ENCODE measurements at regions not wholly inside any gene's neighbourhood (a gene's known extent, or its start where the extent isn't known, plus 50 kb on each side); places are given as distances from the start of the nearest gene placed in this dataset.
"Not testable (repeated sequence)": the region's sequence is repeated elsewhere in the genome, so short reads cannot be mapped to it uniquely, and the experiment has no call there.

GRCh38 chr3:194035406-194036138 lies 100.4 kb upstream of the HES1 start:
- peak; percentile 91 for DNase-seq (ENCODE audit: low spot score)

- no peak for DNase-seq (ENCODE audit: low spot score)
Observed at GRCh38 chr3:194036842-194037241, 99.1 kb upstream of the HES1 start.

DNA sequence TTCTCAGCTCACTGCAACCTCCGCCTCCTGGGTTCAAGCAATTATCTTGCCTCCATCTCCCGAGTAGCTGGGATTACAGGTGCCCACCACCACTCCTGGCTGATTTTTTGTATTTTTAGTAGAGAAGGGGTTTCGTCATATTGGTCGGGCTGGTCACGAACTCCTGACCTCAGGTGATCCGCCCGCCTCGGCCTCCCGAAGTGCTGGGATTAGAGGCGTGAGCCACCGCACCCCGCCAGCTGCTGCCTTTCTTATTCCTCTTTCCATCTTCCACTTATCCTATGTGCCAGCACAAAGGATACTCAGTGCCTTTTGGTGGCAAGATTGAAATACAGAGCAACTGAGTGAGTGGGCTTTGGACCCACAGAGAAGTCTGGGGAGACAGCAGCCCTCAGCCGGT lies 97.6 kb upstream of the HES1 start:
- DNase-seq (ENCODE audit: low spot score), result not testable (repeated sequence)

DNA sequence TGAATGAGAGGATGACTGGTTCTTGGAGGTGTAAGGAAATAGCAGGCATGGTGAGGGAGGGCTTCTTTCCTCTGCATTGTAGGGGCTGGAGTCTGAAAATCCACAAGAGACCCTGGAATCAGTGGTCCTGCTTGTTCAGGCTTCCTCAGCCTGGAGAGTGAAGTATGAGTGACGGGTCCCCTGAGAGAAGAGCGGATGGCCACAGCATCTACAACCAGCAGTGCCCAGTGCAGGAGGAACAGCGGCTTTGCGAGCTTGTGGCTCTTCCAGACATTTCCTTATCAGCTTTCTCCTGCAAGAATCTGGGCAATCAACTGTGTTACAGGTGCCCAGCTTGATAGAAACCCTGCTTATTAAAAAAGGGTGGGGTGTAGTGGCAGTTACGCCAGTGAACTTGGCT lies 97.0 kb upstream of the HES1 start:
- DNase-seq (ENCODE audit: low spot score), result no peak

- no peak for DNase-seq (ENCODE audit: low spot score)
Observed at GRCh38 chr3:194040516-194041273, 95.3 kb upstream of the HES1 start.

DNA sequence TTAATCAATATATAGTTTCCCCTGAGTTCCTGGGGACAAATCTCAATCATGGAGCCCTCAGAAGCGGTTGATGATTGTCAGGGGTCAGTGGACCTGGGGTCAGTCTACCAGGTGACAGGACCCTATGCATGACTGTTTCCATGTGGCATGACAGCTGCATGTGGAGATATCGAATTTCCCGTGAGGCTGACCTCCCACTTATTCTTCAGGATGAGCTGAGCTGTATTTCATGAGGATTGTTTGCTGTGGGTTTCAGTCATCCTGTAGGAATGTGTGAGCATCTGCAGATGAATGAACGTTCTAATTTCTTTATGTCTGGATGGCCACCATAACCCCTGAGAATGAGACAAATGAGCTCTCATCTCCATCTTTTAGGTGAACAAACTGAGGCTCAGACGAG lies 93.0 kb upstream of the HES1 start:
- DNase-seq (ENCODE audit: low spot score), result no peak

- no peak for DNase-seq (ENCODE audit: low spot score)
Observed at GRCh38 chr3:194043516-194043915, 92.4 kb upstream of the HES1 start.

DNA sequence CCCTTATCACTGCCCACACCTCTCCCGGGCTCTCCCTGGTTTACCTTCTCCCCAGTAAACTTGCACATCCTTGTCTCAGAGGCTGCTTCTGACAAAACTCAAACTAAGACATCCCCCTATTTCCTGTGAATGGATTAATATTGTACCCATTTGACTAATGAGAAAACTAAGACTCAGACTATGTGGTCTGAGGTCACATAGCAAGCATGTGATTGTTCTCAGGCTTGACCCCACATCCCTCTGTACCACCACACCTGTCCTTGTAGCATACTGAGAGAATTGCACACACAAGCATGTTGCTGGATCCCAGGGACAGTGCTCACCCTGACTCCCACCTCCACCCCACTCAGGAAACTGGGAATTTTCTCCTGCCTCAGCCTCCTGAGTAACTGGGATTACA lies 90.7 kb upstream of the HES1 start:
- no peak for DNase-seq (ENCODE audit: low spot score)

DNA sequence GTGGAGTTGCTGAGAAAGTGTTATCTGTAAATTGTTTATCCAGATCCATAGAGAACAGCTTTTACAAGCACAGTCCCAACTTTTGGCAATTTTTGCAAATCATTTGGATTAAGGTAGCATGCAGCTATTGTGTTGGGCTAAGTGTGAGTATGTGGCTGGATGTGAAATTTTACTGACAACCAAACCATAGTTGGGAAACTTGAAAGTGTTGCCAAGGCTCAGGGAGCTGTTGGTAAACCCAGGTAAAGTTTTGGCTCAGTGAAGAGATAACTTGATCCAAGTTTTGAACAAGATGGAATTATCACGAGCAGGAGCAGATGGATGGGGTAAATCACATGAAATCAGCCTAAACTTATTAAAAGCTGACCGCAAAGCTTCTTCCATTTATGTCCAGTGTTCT lies 90.0 kb upstream of the HES1 start:
- no peak for DNase-seq (ENCODE audit: low spot score)

- no peak for DNase-seq (ENCODE audit: low spot score)
Observed at GRCh38 chr3:194046531-194046930, 89.4 kb upstream of the HES1 start.

- peak; percentile 67 for DNase-seq (ENCODE audit: low spot score)
Observed at GRCh38 chr3:194046995-194047645, 88.8 kb upstream of the HES1 start.

DNA sequence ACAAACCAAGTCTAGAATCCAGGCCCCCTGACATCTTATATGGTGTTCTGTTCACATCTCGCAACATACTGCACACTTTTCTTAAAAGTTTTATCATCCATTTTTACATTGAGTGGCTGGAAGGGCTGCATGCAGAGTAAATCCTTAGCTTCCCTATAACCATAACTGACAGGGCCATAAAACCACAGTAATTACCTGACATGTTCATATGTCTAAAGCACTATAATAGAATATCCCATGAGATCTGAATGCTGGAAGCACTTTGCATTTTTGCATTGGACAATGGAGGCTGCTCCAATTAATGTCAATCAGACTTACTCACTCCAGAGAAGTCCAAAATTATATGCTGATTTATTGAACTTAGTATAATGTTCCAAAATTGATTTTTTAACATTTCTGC lies 86.6 kb upstream of the HES1 start:
- DNase-seq (ENCODE audit: low spot score), result no peak

GRCh38 chr3:194050782-194051320 lies 85.1 kb upstream of the HES1 start:
- DNase-seq (ENCODE audit: low spot score), result no peak

DNA sequence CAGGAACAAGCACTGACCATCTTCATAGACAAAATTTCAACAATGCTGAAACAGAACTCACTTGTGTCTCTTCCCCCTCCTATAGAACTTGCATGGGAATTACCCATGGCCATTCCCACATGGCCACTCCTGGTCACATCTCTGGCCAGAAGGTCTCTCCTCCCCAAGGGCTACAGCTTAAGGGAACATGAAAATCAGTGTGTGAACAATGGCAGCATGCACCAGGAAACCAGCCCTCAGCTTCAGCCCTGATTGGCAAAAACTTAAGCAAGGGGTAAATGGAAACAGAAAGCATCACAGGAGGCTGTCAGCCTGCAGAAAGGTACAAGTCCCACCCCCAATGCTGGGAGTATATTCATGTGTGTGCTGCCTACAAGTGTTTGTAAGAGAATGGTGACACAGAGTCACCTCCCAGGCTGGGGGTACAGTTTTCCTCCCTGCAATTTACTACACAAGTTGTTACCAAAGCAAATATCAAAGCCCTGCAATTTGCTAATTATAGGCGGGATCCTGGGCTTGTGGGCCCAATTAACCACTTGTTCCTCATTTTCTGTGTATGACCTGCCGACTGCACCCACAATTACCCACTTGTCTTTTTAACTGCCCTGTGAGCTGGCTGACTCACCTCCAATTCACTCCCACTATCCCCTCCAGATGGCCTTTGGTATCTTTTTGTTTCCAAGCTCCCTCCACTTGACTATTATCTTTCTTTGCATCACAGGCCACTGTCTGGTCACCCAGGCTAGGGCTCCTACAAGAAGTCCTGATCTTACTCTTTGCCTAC lies 84.4 kb upstream of the HES1 start:
- no peak for DNase-seq (ENCODE audit: low spot score)

DNA sequence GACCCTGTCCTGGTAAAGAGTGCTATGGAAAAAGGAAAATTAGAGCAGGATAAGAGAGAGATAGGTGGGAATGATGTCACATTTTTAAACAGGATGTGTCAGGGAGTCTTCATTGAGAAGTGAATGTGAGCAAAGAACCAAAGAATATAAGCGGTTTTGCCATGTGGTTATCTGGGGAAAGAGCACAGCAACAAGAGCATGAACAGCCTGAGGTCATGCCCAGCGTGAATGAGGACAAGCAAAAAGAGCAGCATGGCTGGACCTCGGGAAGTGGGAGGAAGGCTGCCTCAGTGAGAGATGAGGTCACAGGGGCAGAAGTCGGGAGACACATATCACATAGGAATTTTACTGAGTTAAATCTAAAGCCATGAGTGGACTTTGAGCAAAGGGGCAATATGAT lies 82.8 kb upstream of the HES1 start:
- DNase-seq (ENCODE audit: low spot score), result no peak

GRCh38 chr3:194054016-194054415 lies 81.9 kb upstream of the HES1 start:
- no peak for DNase-seq (ENCODE audit: low spot score)

GRCh38 chr3:194054540-194054939 lies 81.4 kb upstream of the HES1 start:
- no peak for DNase-seq (ENCODE audit: low spot score)

- no peak for DNase-seq (ENCODE audit: low spot score)
Observed at GRCh38 chr3:194054961-194055360, 81.0 kb upstream of the HES1 start.

DNA sequence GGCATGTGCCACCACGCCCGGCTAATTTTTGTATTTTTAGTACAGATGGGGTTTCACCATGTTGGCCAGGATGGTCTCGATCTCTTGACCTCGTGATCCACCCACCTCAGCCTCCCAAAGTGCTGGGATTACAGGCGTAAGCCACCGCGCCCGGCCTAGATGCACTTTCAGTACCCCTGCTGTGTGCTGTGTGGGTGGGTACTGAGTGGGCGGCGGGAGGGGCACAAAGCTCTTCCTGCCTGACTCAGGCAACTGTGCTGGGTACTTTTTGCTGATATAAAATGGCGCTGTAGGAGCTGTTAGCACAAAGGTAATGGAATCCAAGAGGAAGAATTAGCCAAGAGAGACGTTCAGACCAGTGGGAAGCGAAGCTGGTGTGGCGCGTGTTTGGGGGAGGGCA lies 79.6 kb upstream of the HES1 start:
- not testable (repeated sequence) for DNase-seq (ENCODE audit: low spot score)

DNA sequence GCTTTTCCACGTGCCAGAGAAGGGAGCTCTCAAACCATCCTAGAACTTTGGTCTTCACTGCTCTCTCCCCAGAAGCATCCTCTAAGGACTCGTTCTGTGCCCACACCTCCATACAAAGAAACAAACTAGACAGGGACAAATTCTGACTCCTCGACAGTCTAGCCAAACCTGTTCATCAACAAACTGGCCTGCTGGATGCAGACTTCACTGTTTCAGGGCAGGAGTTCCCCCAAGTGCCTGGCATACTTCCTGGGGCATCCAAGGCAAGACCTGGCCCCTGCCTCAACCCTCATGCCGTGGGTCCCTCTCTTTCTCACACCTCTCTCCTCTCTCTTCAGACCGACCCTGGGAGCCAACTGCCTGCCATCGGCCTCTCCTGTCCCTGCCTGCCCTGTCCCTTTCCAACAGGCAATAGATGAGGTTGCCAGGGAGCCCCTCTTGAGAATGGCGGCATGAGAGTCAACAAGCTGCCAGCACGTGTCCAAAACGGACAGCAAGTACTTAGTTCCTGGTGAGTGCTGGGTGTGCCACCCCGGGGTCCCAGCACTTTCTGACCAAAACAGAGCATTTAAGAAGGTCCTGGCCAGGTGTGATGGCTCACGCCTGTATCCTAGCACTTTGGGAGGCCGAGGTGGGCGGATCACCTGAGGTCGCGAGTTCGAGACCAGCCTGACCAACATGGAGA lies 79.1 kb upstream of the HES1 start:
- peak; percentile 64 for DNase-seq (ENCODE audit: low spot score)

GRCh38 chr3:194057570-194058188 lies 78.3 kb upstream of the HES1 start:
- DNase-seq (ENCODE audit: low spot score), result no peak
